ENCODE measurements at regions not wholly inside any gene's neighbourhood (a gene's known extent, or its start where the extent isn't known, plus 50 kb on each side); places are given as distances from the start of the nearest gene placed in this dataset.

GRCh38 chr2:213202011-213202410, 50.6 kb upstream of the IKZF2 start:
- DNase-seq (ENCODE audit: low read depth in 2 of 2) = no peak

GRCh38 chr2:213205944-213206343, 54.5 kb upstream of the IKZF2 start:
- no peak for DNase-seq (ENCODE audit: low read depth in 2 of 2)

DNA sequence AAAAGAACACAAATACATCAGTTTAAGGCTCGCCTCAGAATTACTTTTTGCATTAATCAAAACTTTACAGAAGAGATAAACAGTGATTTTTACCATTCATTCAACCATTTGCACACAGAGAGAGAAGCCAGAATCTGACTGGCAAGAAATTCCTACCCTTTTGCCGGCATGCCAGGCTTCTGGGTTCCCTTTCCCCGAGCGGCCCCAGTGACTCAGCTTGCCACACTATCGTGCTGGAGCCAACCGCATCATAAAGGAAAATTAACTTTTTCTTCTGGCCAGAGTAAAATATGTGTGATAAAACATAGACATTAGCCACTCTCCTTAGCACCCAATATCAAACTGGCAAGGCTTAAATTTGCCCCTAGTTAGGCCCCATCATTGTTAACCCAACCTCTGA, 61.8 kb upstream of the IKZF2 start:
- DNase-seq (ENCODE audit: low read depth in 2 of 2) = no peak

DNA sequence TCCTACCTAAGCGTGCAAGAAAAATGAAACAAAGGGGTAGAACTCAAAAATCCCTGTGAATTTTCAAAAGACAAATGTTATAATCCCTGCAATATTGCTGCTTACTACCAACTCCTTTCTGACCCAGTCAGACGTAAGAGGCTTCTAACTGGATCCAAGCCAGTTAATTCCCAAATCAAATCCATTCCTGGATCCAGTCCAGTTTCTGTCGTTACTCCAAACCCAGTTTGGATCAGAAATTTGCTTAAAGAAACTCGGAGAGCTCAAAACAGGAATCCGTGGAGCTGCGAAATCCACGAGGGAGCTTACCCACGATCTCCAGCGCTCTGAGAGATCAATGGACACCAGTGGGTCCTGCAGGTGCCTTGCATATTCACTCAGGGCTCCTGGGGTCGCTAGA, 62.8 kb upstream of the IKZF2 start:
- no peak for DNase-seq (ENCODE audit: low read depth in 2 of 2)

- no peak for DNase-seq (ENCODE audit: low read depth in 2 of 2)
These were observed 65.0 kb upstream of the IKZF2 start for GRCh38 chr2:213216461-213216860.

DNA sequence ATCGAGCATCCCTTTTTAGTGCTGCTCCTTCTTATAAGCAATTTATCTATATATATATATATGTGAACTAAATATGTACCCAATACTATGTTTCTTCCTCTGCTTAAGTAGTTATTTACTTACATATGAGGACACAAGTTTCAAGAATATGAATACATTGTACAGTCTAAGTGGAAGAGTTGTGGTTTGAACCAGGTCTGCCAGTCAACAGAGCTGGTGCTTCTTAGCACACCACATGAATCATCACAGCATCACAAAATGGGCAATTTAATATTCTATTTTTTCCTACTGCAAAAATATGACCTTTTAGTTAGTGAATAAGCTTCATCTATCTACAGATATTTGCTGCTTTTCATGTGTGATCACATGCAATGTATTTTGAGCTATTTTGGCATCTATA, 64.4 kb upstream of the SPAG16 start:
- no peak for DNase-seq (ENCODE audit: low read depth in 2 of 2)

- DNase-seq (ENCODE audit: low read depth in 2 of 2) = no peak
These were observed 63.2 kb upstream of the SPAG16 start for GRCh38 chr2:213220967-213221603.

DNA sequence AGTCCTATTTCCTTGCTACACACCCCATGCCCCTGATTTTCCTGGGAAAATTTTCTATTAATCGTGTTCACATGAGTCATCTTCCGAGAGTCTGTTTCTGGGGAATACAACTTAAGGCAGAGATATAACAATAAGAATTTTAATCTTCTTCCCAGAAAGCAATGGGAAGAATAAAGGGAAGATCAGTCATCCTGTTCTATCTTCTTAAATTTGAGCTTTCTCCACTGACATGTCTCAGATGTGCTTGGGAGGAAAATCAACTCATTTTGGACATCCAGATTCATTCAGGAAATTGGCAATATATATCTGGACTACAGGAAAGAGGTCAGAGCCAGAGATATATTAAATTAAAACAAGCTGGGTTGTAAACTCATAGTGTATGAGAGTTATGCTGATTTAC, 62.3 kb upstream of the SPAG16 start:
- no peak for DNase-seq (ENCODE audit: low read depth in 2 of 2)

DNA sequence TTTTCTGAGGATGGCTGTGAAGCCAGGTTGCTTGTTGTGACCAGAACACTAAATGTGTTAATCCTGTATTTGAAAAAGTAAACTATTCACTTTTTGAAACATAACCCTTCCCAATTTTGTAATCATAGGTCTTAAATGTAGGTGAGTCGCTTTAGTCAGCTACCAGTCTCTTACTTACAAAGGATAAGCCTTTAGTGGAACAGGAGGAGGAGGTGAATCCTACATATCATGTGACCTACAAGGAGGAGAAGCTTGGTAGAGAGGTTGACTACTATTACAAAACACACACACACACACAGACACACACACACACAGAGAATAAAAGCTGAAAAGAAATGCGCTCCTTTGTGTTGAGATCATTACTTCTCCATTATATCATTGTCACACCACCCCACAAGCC, 59.9 kb upstream of the SPAG16 start:
- no peak for DNase-seq (ENCODE audit: low read depth in 2 of 2)

GRCh38 chr2:213225866-213226265, 58.4 kb upstream of the SPAG16 start:
- no peak for DNase-seq (ENCODE audit: low read depth in 2 of 2)

DNA sequence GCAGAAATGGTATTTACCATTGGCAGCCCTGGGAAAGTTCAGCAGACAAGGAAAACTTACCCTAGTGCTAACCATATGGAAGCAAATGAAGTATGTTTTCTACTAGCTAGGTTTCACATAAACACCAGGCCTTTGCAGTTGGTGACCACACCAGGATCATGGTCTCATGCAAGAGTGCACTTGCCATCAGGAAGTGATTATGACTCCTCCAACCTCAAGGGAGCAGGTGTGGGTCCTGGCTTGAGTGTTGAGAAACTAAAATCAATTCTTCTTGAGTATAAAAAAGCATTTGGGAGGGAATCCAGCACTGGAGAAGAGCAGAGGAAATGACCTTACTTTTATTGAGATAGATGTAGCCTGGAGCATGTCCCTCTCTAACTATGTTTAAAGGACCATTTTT, 56.8 kb upstream of the SPAG16 start:
- no peak for DNase-seq (ENCODE audit: low read depth in 2 of 2)

DNA sequence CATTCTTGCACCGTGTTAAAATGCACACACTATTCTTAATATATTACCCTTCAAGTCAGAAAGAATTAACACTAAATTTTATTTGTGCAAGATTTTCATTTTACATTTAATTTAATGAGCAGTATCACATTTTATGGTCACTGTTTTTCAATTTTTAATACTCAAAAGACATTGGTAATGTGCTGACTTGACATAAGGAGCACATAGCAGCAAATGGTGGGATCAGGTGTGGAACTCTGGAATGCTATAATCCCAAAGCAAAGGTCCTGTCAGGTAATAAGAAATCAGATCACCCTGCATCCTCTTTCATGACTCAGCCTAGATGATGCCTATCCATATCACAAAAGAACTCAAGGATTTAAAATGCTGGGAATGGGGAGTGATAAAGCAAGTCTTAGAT, 55.6 kb upstream of the SPAG16 start:
- DNase-seq (ENCODE audit: low read depth in 2 of 2) = no peak

GRCh38 chr2:213229814-213230213, 54.5 kb upstream of the SPAG16 start:
- DNase-seq (ENCODE audit: low read depth in 2 of 2) = no peak

- DNase-seq (ENCODE audit: low read depth in 2 of 2) = no peak
These were observed 52.3 kb upstream of the SPAG16 start for GRCh38 chr2:213231966-213232365.

DNA sequence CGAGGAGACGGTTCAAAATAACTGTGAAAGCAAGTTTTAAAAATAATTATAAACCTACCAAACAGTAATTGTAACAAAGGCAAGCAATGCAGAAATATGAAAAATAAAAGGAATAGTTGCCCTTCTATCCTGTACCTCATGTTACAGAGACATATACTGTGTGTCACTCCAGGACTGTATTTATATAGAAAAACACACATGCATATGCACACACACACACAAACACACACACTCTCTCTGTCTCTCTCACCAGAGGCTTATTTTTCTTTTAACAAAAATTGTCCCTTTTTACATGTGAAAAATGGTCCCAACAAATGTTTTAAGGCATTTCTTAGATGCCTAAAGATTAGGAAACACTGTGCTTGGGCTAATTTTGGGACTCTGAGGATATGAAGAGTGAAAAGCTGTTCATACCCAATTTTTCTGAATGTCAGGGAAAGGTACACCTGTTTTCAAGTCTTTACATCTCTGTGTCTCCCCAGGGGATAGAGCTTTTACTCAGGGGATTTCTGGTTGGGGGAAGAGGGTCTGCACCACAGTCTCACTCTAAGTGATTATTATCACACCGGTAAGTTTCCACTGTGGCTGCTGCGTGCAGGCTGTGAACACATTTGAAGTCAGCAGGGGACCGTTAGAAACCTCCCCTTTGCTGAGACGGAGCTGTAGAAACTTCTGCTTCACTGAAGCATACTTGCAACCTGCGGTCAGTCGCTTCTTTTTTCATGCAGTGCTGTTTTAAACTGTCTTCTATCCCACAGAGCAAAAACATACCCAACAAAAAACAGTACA, 51.4 kb upstream of the SPAG16 start:
- peak; percentile 13 to 27 for DNase-seq (ENCODE audit: low read depth in 2 of 2)

DNA sequence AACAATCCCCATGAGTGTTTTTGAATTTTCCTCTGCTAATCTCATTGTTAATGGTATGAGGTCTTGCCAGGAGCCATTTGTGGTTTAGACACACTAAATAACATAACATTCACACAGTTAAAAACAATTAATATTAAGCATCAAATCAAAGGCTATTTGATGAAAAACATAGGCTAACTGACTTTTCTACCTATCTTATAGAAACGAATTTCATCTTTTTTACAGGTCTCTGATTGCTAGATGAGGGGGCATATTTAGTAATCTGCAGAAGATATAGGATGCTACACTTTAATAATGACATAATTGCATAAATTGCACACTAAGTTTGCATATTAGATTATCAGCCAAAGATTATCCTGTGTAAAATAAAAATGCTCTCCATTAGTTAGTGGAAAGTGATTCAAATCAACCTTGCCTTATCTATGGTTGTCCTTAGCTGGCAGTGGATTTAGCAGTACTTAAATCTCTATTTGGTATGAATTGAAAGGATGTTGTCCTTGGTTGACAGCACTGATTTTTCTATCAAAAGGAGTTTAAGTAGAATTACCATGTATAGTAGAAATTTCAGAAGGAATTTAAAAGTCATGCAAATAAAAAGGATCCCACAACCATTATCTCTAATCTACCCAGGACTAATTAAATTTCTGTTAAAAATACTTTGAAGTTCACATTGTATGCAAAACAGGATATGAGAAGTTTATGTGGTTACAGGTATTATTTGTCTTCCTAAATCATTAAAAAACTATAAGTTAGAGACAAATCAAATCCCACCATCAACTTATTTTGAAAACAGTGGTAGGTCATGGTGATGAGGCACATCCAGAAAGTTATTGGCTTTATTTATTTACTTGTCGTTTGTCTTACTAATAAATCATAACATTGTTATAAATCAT, 50.6 kb upstream of the SPAG16 start:
- no peak for DNase-seq (ENCODE audit: low read depth in 2 of 2)
